NCI-H524 treated with DMSO at 0.1 percent for 48 hours (cell line): ENCODE measurements at regions not wholly inside any gene's neighbourhood (a gene's known extent, or its start where the extent isn't known, plus 50 kb on each side); places are given as distances from the start of the nearest gene placed in this dataset.

Experiments used
- DNase-seq: peaks from one replicate; lab custom pipeline; 2025; lab: John Stamatoyannopoulos, UW

GRCh38 chr14:104387022-104388010, 192.2 kb upstream of the C14orf180 start:
- peak; percentile 34 for DNase-seq

GRCh38 chr14:104388011-104388521, 191.5 kb upstream of the C14orf180 start:
- no peak for DNase-seq

- no peak for DNase-seq
Measured at GRCh38 chr14:104388541-104389325, 190.8 kb upstream of the C14orf180 start.

GRCh38 chr14:104389326-104390220, 190.0 kb upstream of the C14orf180 start:
- no peak for DNase-seq

GRCh38 chr14:104390221-104390931, 189.2 kb upstream of the C14orf180 start:
- no peak for DNase-seq

- peak; percentile 99 for DNase-seq
Measured at GRCh38 chr14:104390941-104391901, 188.3 kb upstream of the C14orf180 start.

GRCh38 chr14:104392001-104392395, 187.6 kb upstream of the C14orf180 start:
- no peak for DNase-seq

- no peak for DNase-seq
Measured at GRCh38 chr14:104392396-104393198, 187.0 kb upstream of the C14orf180 start.

- no peak for DNase-seq
Measured at GRCh38 chr14:104393199-104393897, 186.2 kb upstream of the C14orf180 start.

GRCh38 chr14:104393898-104394381, 185.6 kb upstream of the C14orf180 start:
- DNase-seq: peak; percentile 14

GRCh38 chr14:104394409-104394851, 185.1 kb upstream of the C14orf180 start:
- no peak for DNase-seq

GRCh38 chr14:104395276-104395675, 184.3 kb upstream of the C14orf180 start:
- DNase-seq: no peak

GRCh38 chr14:104395941-104396681, 183.5 kb upstream of the C14orf180 start:
- no peak for DNase-seq

- DNase-seq: no peak
Measured at GRCh38 chr14:104396682-104397470, 182.7 kb upstream of the C14orf180 start.

GRCh38 chr14:104397956-104398355, 181.6 kb upstream of the C14orf180 start:
- no peak for DNase-seq

GRCh38 chr14:104398656-104399055, 180.9 kb upstream of the C14orf180 start:
- DNase-seq: no peak
